ENCODE measurements at regions not wholly inside any gene's neighbourhood (a gene's known extent, or its start where the extent isn't known, plus 50 kb on each side); places are given as distances from the start of the nearest gene placed in this dataset.
A peak's percentile ranks its signal among the peaks of the same experiment; 100 is the strongest.

DNA sequence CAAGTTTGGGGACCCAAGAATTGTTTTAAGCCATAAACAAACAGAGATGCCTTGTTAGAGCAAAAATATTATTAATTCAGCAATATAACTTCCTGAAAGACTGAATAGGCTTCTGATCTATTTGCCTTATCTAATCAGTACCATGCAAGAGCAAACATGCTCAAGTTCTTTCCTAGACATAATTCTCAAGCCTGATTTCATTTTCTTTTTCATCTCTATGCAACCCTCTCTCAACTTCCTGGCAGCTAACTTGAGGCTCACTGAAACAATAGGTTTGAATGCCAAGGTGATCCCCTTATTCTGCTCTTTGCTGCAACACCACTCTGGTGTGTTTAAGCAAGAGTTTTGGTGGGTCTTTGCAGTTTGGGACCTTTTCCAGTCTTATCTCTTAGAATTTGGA, 230.9 kb upstream of the CD96 start (continued):
- TF ChIP-seq, protein P1, sequence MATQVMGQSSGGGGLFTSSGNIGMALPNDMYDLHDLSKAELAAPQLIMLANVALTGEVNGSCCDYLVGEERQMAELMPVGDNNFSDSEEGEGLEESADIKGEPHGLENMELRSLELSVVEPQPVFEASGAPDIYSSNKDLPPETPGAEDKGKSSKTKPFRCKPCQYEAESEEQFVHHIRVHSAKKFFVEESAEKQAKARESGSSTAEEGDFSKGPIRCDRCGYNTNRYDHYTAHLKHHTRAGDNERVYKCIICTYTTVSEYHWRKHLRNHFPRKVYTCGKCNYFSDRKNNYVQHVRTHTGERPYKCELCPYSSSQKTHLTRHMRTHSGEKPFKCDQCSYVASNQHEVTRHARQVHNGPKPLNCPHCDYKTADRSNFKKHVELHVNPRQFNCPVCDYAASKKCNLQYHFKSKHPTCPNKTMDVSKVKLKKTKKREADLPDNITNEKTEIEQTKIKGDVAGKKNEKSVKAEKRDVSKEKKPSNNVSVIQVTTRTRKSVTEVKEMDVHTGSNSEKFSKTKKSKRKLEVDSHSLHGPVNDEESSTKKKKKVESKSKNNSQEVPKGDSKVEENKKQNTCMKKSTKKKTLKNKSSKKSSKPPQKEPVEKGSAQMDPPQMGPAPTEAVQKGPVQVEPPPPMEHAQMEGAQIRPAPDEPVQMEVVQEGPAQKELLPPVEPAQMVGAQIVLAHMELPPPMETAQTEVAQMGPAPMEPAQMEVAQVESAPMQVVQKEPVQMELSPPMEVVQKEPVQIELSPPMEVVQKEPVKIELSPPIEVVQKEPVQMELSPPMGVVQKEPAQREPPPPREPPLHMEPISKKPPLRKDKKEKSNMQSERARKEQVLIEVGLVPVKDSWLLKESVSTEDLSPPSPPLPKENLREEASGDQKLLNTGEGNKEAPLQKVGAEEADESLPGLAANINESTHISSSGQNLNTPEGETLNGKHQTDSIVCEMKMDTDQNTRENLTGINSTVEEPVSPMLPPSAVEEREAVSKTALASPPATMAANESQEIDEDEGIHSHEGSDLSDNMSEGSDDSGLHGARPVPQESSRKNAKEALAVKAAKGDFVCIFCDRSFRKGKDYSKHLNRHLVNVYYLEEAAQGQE (IDR thresholded peaks at IDR 0.05; ENCODE audit: unreplicated experiment) = no peak
- TF ChIP-seq, protein P2, sequence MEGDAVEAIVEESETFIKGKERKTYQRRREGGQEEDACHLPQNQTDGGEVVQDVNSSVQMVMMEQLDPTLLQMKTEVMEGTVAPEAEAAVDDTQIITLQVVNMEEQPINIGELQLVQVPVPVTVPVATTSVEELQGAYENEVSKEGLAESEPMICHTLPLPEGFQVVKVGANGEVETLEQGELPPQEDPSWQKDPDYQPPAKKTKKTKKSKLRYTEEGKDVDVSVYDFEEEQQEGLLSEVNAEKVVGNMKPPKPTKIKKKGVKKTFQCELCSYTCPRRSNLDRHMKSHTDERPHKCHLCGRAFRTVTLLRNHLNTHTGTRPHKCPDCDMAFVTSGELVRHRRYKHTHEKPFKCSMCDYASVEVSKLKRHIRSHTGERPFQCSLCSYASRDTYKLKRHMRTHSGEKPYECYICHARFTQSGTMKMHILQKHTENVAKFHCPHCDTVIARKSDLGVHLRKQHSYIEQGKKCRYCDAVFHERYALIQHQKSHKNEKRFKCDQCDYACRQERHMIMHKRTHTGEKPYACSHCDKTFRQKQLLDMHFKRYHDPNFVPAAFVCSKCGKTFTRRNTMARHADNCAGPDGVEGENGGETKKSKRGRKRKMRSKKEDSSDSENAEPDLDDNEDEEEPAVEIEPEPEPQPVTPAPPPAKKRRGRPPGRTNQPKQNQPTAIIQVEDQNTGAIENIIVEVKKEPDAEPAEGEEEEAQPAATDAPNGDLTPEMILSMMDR (conservative IDR thresholded peaks at IDR 0.05; ENCODE audit: low read depth in 2 of 2) = no peak

DNA sequence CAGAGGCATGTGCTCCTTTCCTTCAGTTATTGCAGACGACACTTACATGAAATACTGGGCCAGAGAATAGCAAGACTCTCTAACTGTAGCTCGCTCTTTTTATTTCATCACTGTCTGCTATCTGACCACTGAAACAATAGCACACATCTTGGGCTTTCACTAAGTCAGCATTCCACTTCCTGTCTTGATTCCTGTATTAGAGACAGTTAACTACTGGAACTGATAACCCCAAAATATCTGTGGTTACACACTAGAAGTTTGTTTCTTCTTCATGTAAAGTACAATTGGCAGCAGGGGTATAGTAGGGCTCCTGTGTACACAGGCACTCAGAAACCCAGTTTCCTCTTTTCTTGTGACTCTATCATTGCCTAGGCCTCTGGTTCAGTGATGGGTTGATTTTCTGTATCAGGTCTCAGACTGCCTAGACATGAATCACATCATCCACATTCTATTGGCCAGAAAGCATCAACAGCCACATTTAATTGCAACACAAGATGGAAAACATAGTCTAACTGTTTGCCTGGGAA, 230.2 kb upstream of the CD96 start:
- Histone ChIP-seq H3K79me2 (replicated peaks; ENCODE audit: insufficient read depth) (no peaks in the 10 kb centered on the region), H3K4me1 (ENCODE audit: insufficient read depth) (no peaks in the 10 kb centered on the region), H3K9me2 (ENCODE audit: insufficient read depth) (no peaks in the 10 kb centered on the region), H3K36me3 (ENCODE audit: insufficient read depth) (no peaks in the 10 kb centered on the region), H2AFZ (0 out of 2 replicates have a peak overlapping the region, but pooled peaks have one; percentile 53), H4K20me1 (replicated peaks; ENCODE audit: insufficient read depth) (no peaks in the 10 kb centered on the region), H3K4me3 (no peak overlapping the region), H3K4me2 (no peak overlapping the region), H3K27ac (ENCODE audit: low read depth) (no peak overlapping the region), H3F3A (replicated peaks; ENCODE audit: low read depth) (no peaks in the 10 kb centered on the region), H3K27me3 (ENCODE audit: insufficient read depth) (no peaks in the 10 kb centered on the region)
- Mint-ChIP-seq H3K27ac (no peak overlapping the region), H3K36me3 (ENCODE audit: low read depth) (no peaks in the 10 kb centered on the region), H3K9me3 (no peaks in the 10 kb centered on the region), H3K4me1 (peaks cover 3% of the 10 kb centered on the region; the same call in 2 of the 3 replicates), H3K27me3 (ENCODE audit: insufficient read depth, low read depth, poor library complexity) (peaks cover 2% of the 10 kb centered on the region), H3K4me3 (no peak overlapping the region)
- ATAC-seq (no peak), DNase-seq (ENCODE audit: low spot score) (no peak)
- TF ChIP-seq EZH2 (IDR thresholded peaks at IDR 0.05; ENCODE audit: low read depth, unreplicated experiment) (no peak), STAT1 (IDR thresholded peaks at IDR 0.05; ENCODE audit: unreplicated experiment) (no peak), POLR2AphosphoS5 (IDR thresholded peaks at IDR 0.05; ENCODE audit: low read depth) (no peak), ZNF114 (CRISPR knock-in tag; IDR thresholded peaks at IDR 0.05) (no peak)
- TF ChIP-seq, protein P1 (IDR thresholded peaks at IDR 0.05; ENCODE audit: unreplicated experiment) = no peak
- TF ChIP-seq, protein P3, sequence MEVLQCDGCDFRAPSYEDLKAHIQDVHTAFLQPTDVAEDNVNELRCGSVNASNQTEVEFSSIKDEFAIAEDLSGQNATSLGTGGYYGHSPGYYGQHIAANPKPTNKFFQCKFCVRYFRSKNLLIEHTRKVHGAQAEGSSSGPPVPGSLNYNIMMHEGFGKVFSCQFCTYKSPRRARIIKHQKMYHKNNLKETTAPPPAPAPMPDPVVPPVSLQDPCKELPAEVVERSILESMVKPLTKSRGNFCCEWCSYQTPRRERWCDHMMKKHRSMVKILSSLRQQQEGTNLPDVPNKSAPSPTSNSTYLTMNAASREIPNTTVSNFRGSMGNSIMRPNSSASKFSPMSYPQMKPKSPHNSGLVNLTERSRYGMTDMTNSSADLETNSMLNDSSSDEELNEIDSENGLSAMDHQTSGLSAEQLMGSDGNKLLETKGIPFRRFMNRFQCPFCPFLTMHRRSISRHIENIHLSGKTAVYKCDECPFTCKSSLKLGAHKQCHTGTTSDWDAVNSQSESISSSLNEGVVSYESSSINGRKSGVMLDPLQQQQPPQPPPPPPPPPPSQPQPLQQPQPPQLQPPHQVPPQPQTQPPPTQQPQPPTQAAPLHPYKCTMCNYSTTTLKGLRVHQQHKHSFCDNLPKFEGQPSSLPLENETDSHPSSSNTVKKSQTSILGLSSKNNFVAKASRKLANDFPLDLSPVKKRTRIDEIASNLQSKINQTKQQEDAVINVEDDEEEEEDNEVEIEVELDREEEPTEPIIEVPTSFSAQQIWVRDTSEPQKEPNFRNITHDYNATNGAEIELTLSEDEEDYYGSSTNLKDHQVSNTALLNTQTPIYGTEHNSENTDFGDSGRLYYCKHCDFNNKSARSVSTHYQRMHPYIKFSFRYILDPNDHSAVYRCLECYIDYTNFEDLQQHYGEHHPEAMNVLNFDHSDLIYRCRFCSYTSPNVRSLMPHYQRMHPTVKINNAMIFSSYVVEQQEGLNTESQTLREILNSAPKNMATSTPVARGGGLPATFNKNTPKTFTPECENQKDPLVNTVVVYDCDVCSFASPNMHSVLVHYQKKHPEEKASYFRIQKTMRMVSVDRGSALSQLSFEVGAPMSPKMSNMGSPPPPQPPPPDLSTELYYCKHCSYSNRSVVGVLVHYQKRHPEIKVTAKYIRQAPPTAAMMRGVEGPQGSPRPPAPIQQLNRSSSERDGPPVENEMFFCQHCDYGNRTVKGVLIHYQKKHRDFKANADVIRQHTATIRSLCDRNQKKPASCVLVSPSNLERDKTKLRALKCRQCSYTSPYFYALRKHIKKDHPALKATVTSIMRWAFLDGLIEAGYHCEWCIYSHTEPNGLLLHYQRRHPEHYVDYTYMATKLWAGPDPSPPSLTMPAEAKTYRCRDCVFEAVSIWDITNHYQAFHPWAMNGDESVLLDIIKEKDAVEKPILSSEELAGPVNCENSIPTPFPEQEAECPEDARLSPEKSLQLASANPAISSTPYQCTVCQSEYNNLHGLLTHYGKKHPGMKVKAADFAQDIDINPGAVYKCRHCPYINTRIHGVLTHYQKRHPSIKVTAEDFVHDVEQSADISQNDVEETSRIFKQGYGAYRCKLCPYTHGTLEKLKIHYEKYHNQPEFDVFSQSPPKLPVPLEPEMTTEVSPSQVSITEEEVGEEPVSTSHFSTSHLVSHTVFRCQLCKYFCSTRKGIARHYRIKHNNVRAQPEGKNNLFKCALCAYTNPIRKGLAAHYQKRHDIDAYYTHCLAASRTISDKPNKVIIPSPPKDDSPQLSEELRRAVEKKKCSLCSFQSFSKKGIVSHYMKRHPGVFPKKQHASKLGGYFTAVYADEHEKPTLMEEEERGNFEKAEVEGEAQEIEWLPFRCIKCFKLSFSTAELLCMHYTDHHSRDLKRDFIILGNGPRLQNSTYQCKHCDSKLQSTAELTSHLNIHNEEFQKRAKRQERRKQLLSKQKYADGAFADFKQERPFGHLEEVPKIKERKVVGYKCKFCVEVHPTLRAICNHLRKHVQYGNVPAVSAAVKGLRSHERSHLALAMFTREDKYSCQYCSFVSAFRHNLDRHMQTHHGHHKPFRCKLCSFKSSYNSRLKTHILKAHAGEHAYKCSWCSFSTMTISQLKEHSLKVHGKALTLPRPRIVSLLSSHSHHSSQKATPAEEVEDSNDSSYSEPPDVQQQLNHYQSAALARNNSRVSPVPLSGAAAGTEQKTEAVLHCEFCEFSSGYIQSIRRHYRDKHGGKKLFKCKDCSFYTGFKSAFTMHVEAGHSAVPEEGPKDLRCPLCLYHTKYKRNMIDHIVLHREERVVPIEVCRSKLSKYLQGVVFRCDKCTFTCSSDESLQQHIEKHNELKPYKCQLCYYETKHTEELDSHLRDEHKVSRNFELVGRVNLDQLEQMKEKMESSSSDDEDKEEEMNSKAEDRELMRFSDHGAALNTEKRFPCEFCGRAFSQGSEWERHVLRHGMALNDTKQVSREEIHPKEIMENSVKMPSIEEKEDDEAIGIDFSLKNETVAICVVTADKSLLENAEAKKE (CRISPR knock-in tag; IDR thresholded peaks at IDR 0.05) = no peak
